ENCODE measurements at regions not wholly inside any gene's neighbourhood (a gene's known extent, or its start where the extent isn't known, plus 50 kb on each side); places are given as distances from the start of the nearest gene placed in this dataset.
"Not testable (repeated sequence)": the region's sequence is repeated elsewhere in the genome, so short reads cannot be mapped to it uniquely, and the experiment has no call there.

DNA sequence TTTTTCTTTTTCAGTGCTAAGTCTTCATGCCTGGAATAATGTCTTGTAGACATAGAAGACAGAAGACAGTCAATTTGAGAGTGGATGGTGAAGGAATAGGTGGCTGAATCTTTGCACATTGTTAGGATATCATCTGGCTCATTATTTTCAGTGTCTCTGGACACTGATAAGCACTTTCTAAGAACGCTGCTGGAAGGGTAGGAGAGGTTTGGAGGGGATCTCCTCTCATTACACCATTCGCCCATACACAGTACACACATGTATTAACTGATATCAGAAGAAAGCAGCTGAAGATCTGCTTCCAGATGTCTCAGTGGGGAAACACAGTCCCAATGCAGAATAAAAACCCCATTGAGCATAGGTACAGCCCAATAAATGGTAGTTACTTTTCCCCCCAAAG is 461.1 kb upstream of the DCN start:
- no peak for DNase-seq

DNA sequence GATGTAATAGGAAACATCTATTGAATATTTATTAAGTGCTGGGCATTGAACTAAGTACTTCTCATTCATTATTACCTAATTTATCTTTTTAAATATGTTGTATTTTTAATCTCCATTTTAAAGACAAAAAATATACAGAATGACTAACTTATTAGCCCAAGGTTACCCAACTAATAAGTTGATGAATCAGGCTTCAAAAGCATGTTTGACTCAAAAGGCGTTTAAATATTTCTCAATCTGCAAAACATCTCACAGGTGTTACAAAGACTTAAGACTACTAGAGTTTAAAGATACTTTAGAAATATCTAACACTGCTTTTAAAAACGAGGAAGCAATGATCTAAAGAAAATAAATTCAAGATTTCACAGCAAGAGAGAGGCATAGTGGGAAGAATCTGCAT is 457.4 kb upstream of the DCN start:
- DNase-seq: no peak

DNA sequence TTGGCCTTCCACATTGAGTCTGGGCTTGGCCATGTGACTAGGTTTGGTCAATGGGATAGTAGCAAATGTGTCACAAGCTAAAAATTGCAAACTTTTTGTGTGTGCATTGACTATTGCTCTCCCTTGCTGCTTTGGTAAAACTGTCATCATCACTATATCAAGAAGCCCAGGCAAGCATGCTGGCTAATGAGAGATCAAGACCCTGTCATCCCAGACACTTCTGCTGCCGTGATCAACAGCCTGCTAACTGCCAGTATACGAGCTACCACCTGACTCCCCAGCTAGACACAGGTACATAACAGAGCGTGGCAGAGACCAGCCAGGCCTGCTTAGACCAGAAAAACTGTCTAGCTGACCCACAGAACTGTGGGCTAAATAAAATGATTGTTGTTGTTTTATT is 456.7 kb upstream of the DCN start:
- DNase-seq: no peak

DNA sequence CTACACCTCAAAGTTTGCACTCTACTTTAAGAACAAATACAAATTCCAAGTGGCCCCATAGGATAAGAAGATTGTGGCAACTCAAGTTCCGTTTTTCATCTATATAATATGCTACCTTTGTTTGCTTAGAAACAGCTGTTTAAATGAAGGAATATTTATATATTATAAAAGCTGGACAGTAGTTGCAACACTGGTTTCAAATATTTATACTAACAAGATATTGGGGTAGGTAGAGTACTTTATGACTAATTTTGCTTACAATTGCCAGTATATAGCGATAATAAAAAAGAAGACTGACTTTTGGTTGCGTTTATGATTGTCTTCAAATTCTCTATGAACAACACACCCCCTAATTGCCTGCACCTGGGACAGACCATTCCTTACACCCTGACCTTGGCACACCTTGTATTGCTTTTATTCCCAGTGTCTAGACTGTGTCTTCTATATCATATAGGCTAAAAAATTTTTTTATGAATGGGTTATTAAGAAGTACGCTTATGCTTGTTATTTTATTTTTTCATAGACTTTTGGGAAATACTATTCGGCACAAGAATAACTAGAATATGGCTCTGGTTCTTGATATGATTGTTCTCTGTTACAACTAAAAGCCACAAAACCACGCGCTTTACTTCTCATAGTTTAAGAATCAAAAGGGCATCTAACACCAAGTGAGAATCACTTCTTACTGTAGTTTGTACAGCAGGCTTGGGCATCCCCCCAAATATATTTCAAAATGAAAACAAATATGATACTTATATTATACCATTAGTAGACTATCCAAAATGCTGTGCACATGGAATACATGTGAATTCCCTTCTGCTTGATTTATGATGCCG is 455.4 kb upstream of the DCN start:
- DNase-seq: no peak

DNA sequence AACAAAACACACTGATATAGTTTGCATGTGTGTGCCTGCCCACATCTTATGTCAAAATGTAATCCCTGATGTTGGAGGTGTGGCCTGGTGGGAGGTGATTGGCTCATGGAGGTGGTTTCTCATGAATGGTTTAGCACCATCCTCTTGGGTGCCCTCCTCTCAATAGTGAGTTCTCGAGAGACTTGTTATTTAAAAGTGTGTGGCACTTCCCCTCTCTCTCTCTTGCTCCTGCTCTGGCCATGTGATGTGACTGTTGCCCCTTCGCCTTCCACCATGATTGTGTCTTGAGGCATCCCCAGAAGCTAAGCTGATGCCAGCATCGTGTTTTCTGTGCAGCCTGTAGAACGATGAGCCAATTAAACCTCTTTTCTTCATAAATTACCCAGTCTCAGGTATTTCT is 454.1 kb upstream of the DCN start:
- DNase-seq: no peak

DNA sequence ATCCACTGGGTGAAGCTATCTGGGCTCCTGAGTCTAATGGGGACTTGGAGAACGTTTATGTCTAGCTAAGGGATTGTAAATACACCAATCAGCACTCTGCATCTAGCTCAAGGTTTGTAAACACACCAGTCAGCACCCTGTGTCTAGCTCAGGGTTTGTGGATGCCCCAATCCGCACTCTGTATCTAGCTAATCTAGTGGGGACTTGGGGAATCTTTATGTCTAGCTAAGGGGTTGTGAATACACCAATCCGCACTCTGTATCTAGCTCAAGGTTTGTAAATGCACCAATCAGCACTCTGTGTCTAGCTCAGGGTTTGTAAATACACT is 451.7 kb upstream of the DCN start:
- DNase-seq: not testable (repeated sequence)

DNA sequence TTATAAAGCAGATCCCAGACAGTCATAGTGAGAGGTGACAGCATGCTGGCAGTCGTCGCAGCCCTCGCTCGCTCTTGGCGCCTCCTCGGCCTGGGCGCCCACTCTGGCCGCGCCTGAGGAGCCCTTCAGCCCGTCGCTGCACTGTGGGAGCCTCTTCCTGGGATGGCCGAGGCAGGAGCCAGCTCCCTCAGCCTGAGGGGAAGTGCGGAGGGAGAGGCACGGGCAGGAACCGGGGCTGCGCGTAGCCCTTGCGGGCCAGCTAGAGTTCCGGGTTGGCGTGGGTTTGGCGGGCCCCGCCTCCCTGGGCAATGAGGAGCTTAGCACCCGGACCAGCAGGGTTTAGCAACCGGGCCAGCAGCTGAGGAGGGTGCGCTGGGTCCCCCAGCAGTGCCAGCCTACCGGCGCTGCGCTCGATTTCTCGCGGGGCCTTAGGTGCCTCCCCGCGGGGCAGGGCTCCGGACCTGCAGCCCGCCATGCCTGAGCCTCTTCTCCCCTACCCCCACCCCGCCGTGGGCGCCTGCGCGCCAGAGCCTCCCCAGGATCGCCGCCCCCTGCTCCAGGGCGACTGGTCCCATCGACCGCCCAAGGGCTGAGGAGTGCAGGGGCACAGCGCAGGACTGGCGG is 451.2 kb upstream of the DCN start:
- no peak for DNase-seq

DNA sequence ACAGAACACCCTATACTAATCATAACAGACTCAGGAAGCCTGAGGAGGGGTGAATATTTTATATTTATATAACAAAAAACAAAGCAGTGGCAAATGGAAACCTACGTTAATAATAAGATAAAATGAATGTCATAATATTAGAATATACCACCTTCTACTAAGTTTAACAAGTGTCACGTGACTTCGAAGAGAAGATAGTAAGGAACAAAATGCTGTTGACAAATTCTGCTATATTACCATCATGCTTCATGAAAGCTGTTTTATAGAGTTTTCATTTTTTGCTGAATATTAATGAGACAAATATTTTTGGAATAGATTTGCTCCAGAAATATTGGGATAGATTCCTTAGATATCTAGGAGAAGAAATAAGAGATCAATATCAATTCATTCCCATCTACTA is 450.6 kb upstream of the DCN start:
- no peak for DNase-seq

DNA sequence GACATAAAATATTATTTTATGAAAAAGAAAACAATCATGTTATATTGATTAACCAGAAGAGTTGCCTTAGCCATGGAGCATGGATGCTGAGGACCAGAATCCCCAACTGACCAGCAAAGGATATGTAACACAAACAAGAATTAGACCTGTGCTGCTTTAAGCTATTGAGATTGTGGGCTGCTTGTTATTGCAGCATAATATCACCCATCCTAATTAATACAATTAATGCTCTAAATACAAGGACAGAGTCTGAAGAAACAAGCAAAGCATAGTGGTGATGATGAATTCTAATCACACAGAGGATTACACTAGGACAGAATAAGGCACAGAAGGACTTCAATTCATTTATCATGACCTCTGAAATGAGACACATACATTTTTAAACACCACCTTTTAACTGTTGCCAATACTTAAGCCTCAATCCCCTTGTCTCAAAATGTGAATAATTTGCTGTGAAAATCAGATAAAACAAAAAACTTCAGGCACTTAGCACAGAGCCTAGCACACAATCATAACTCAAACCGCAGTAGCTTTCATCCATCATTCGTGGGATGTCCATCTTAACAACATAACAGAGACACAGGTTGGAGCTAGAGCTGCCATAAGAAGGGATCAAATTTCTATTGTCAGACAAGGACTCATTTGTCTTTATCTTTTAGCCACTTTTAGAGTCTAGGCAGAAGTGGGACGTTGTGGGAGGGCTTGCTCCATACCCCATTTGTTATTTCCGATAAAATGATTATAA is 449.6 kb upstream of the DCN start:
- no peak for DNase-seq

DNA sequence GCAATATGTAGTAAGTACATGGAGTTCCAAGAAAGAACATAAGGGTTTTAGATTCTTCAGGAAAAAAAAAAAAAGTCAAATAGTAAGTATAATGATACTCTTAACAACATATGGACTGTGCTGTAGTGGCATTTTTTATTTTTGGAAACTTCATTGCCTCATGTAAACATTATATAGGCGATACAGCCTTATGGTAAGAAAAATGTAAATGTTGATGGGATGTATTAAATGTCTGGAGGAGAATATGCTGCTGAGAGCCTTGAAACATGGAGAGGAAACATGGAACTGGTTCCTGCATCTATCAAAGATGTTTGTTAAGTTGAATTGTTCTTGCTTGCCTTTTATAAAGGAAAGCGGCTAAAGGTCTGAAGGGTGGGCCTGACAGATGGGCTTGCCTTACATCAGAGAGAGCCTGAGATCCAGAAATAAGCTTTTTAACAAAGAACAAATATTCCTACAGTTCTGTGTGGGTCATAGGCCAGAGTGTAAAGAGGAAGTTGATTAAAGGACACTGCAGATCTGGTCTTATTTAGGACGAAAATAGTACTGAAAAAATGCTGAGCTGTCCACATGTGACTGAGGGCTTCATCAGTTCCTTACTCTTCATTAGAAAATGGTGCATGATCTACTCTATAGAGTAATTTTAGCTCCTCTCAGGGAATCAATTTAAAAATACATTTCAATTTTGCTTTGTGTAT is 448.1 kb upstream of the DCN start:
- no peak for DNase-seq

DNA sequence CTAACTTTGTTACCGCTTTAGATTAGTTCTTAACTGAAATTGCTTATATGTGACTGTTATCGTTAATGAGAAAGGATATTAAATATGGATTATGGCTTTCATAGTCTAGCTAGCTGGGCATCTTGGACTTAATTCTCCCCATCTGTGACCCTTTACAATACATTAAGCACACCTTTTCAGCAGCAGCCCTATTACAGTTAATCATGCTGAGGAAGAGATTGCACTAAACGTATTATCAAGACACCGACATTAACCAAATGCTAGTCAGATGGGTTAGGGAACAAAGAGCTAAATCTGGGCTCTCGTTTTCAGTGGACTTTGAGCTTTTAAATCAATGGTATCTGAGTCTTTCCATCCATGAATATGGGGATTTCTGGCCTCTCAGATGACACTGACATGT is 447.5 kb upstream of the DCN start:
- no peak for DNase-seq

DNA sequence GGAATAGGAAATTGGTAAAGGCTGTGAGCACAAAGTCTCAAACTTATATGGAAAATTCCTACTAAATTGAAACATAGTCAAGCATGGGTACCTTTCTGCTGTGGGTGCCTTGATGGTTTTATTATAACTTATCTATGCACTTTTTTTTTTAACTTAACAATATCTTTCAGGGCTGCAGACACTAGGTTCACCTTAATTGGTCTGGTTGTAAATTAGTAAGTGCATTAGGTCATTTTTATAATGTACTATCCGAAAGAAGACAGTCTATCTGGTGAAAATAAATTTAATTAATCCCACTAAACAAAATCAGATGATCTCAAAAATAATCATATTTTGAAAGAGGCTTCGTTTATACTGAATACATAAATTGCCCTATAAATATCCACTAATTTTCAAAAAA is 446.8 kb upstream of the DCN start:
- no peak for DNase-seq

DNA sequence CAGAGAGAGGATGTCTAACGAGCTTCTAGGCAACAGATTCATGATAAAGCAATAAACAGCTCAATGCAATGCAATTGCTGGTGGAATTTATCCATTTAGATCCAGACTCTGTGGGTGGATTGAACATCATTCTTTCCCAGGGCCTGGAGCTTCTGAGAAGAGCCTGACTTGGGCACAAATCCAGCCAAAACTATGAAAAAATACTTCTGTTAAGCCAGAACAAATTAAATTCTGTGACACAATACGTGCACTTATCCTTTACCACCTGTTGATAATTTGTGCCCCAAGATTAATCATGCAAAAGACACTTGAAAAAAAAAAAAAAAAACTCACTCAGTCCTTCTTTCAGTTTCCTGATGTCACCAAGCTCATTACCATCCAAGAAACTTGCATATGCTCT is 446.0 kb upstream of the DCN start:
- DNase-seq: no peak

DNA sequence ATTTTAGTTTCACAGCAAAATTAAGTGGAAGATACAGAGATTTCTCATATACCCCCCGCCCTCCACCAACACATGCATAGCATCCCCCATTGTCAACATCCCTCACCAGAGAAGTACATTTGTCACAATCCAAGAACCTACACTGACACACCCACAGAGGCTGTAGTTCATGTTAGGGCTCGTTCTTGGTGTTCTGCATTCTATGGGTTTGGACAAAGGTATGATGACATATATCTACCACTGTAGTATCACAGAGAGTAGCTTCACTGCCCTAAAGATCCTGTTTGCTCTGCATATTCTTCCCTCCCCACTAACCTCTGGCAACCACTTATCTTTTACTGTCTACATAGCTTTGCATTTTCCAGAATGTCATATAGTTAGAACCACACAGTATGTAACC is 444.6 kb upstream of the DCN start:
- DNase-seq: no peak

DNA sequence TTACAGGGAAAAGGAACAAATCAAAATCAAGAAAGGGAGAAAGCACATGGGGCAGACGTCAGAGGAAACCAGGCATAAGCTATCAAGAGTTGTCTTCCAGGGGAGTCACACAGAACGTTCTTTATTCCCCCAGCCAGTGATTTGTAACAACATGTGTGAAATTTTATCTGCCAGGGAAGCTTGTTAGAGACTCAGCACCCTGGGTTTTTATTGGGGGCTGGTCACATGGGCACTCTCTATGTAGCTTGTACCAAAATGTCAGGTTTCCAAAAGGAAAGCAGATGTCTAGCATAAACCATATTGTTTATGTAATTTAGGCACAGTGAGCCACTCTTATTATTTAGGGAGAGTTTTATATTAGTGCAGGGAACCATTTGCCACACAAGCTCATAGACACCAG is 440.4 kb upstream of the DCN start:
- DNase-seq: no peak

DNA sequence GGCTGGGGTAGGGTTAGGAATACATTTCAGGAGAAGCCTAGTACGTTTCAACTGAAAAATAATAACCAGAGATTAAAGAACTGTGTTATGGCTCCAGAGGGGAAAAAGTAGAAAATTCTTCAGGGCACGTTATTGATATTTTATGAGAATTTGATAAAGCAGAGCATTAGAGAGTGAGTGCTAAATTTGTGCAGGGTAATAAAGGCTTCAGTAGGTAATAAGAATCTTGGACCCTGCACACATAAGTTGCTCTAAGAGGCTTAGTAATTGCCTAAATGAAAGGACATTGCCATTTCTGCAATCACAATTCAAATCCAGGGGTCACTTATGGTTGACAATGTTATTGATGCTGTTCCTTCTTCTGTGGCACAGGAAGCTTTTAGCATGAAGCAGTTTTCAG is 439.4 kb upstream of the DCN start:
- DNase-seq: no peak

DNA sequence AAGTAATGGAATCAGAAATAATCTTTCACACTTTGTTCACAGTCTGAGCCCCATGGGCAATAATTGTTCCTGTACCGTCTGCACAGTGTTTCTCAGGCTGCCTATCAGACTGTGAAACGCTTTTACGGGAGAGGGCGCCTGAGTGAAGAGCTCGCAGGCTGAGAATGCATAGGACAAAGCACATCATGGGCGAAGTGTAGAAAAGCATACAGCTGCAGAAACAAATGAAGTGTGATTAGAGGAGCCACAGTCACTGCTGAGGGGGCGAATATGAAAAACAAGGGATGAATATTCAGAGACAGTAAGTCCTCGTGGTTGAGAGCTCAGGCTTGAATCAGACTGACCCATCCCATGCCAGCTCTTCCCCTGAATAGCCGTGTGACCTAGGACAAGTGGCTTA is 438.4 kb upstream of the DCN start:
- no peak for DNase-seq

DNA sequence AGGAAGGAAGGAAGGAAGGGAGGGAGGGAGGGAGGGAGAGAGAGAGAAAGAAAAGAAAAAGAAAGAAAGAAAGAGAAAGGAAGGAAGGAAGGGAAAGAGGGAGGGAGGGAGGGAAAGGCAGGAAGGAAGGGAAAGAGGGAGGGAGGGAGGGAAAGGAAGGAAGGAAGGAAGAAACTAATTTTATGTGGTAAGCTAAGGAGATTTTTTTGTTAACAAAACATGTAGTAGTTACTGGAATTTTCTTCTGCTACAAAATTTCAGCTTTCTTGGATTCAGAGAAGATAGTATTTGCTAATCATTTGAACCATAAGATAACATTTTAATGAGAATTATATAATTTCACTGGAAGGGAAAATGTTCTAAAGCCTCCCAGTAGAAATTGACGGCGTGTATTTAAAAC is 437.8 kb upstream of the DCN start:
- DNase-seq: no peak

DNA sequence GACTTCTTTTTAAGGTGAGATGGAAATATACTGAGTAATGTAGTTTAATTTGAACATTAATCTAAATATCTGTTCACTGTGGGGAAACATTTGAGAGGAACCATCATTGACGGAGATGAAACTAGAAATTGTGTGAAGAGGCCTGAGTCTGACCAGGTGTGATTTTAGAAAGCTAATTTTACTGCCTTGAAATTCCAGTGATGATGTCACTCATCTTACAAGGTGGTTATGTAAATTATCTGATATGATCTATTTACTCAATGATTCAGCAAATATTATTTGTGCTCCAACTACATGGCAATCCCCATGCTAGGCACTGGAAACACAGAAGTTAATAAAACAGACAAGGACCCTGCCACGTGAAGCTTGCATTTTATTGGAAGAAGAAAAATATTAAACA is 435.7 kb upstream of the DCN start:
- DNase-seq: no peak

DNA sequence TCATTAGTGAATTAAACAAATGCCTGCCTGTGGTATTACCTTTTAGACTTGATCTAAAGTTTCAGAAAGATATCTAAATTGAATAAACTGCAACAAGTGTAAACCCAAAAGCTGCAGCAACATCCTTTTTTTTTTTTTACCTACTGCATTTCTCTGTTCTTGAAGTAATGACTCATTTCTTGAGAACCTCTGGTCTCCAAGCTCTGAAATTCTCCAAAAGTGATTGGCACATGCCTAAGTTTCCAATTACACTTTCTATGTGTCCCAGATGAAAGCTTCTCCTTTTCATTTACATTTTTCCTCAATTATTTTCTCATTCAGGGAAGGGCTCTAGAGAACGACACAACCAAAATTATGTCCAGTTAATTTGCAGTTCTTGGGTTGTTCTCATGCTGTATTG is 435.2 kb upstream of the DCN start:
- DNase-seq: no peak

DNA sequence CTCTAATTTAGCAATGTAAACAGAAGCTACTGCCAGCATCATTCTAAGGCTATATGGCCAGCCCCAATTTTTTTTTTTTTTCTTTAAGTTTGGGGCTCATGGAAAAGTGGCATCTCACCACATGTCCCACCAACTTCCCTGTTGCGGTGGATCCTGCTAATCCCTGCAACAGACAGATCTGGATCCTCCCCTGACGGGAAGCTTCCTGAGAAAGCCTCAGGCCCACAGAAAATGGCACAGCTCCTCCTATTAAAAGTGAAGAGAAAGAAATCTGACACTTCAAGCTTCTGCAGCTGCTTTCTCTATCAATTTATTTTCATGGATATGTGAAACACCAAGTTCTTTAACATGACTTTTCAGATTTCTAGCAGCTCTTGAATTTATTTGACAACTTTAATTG is 433.8 kb upstream of the DCN start:
- no peak for DNase-seq

DNA sequence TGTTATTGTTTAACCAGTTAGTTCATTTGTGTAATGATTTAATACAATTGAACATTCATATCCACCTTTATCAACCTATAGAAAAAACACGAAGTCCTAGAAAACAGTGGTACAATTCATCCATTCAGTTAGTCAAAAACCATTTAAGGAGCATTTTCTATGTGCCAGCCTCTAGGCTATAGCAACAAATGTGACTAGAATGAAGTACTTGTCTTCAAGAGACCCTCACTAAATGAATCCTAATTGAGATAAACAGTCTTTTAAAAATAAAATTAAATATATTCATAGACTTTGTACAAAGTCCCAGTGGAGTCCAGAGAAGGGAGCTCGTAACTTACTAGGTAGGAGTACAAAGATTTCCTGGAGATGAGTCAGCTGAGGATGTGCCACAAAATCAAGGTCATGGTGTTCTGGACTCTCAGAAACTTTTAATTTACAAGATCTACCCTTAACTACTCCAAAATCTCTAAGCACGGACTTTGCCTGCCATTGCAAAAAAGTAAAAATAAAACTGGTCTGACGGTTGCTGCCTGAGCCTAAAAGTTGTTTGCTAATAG is 430.7 kb upstream of the DCN start:
- no peak for DNase-seq

DNA sequence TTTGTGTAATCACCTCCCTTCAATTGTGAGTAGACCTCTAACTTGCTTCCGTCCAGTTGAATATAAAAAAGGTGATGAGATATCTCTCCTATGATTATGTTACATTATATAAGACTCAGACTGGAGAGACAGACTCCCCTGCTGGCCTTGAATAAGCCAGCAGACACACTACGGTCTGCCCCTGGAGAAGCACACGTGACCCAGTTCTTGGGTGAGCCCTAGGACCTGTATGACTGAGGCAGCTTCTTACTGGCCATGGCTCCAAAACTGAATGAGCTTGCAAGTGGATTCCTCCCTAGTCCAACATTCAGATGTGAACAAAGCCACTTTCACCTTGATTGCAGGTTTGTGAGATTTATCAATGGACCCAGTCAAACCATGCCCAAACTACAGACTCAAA is 427.9 kb upstream of the DCN start:
- DNase-seq: no peak
